Keratinocyte (primary cell): ENCODE measurements at regions not wholly inside any gene's neighbourhood (a gene's known extent, or its start where the extent isn't known, plus 50 kb on each side); places are given as distances from the start of the nearest gene placed in this dataset.

Experiments
- DNase-seq: peaks from one replicate; pipeline ENCODE4 v3.0.0-alpha.2; 2011; ENCODE audit warnings: low read depth, missing footprints, low spot score
- FAIRE-seq: peaks from 2 replicates; lab custom pipeline; 2011; peaks lifted over from hg19 to GRCh38; lab: Jason Lieb, UNC
- H2AFZ ChIP-seq: 2 replicates; pipeline ENCODE4 v1.6.0; 2012; ENCODE audit warnings: low read length, control low read depth, inconsistent platforms; ENCODE audit not compliant: control insufficient read depth
- H3K27ac ChIP-seq: 2 replicates; pipeline ENCODE4 v1.5.1; 2011; ENCODE audit warnings: low read length; ENCODE audit not compliant: control insufficient read depth, insufficient read depth
- H3K27me3 ChIP-seq: 3 replicates; pipeline ENCODE4 v1.6.0; 2011; ENCODE audit warnings: low read length; ENCODE audit not compliant: control insufficient read depth, insufficient read depth; ENCODE audit errors: extremely low read depth
- H3K36me3 ChIP-seq, 2 experiments: 2 replicates in 1 of 2; 3 replicates in 1 of 2; pipeline ENCODE4 v1.5.1; 2011; ENCODE audit warnings: low read length in 2 of 2, mild to moderate bottlenecking in 1 of 2; ENCODE audit not compliant: control insufficient read depth in 2 of 2, insufficient read depth in 2 of 2; ENCODE audit errors: extremely low read depth in 1 of 2
- H3K4me1 ChIP-seq: 3 replicates; pipeline ENCODE4 v1.5.1; 2011; ENCODE audit warnings: low read length; ENCODE audit not compliant: control insufficient read depth, insufficient read depth; ENCODE audit errors: extremely low read depth
- H3K4me2 ChIP-seq: 3 replicates; pipeline ENCODE4 v1.6.0; 2011; ENCODE audit warnings: low read depth, low read length; ENCODE audit not compliant: control insufficient read depth, insufficient read depth; ENCODE audit errors: extremely low read depth
- H3K4me3 ChIP-seq, 3 experiments: fragments of 200-600 bp in 1 of 3; sonication (generic) in 1 of 3; 2 replicates in 2 of 3; 3 replicates in 1 of 3; pipeline ENCODE4 v1.5.1; 2011 to 2016; ENCODE audit warnings: low read length in 3 of 3, mild to moderate bottlenecking in 3 of 3, control low read depth in 2 of 3, inconsistent platforms in 1 of 3, low read depth in 1 of 3, mixed read lengths in 1 of 3, mixed run types in 1 of 3, moderate library complexity in 1 of 3; ENCODE audit not compliant: control insufficient read depth in 2 of 3, insufficient read depth in 2 of 3; ENCODE audit errors: extremely low read depth in 1 of 3
- H3K79me2 ChIP-seq: 2 replicates; pipeline ENCODE4 v1.6.0; 2012; ENCODE audit warnings: low read length; ENCODE audit not compliant: control insufficient read depth, insufficient read depth
- H3K9ac ChIP-seq: 3 replicates; pipeline ENCODE4 v1.6.0; 2011; ENCODE audit warnings: low read length; ENCODE audit not compliant: control insufficient read depth, insufficient read depth; ENCODE audit errors: extremely low read depth
- H3K9me1 ChIP-seq: 3 replicates; pipeline ENCODE4 v1.6.0; 2011; ENCODE audit warnings: low read length; ENCODE audit not compliant: control insufficient read depth, insufficient read depth; ENCODE audit errors: extremely low read depth
- H3K9me3 ChIP-seq: 2 replicates; pipeline ENCODE4 v1.5.1; 2012; ENCODE audit warnings: low read depth, low read length; ENCODE audit not compliant: control insufficient read depth
- H4K20me1 ChIP-seq: 3 replicates; pipeline ENCODE4 v1.6.0; 2011; ENCODE audit warnings: low read length; ENCODE audit not compliant: control insufficient read depth, insufficient read depth; ENCODE audit errors: extremely low read depth
- EZH2 ChIP-seq: IDR thresholded peaks from one replicate; pipeline ENCODE4 v1.6.1; 2012; ENCODE audit warnings: inconsistent platforms, mild to moderate bottlenecking, low read length, moderate library complexity
- dilution Hi-C: fragments of 300-500 bp; cut with MboI; formaldehyde crosslinking; loops from one replicate; pipeline ENCODE4 v1.7.0; 2020; ENCODE audit warnings: low sequenced_read_pairs; ENCODE audit not compliant: extremely low pct_ligation_motif_present
- TF ChIP-seq, protein P1 (sequence below), 3 experiments: IDR thresholded peaks in 1 of 3; conservative IDR thresholded peaks in 1 of 3; optimal IDR thresholded peaks in 1 of 3; 2 replicates in 2 of 3; 3 replicates in 1 of 3; pipeline versions ENCODE3 to v1.5.1; 2011; ENCODE audit warnings: low read length in 3 of 3, mild to moderate bottlenecking in 3 of 3, moderate library complexity in 2 of 3, control low read depth in 1 of 3, inconsistent platforms in 1 of 3; ENCODE audit not compliant: insufficient read depth in 2 of 3; ENCODE audit errors: extremely low read depth in 1 of 3

- Histone ChIP-seq H3K27me3 (no peaks in the 10 kb centered on the region), H3K79me2 (no peaks in the 10 kb centered on the region), H4K20me1 (no peaks in the 10 kb centered on the region), H3K36me3 (no peaks in the 10 kb centered on the region), H3K27ac (no peak overlapping the region), H3K4me3 (no peak overlapping the region), H3K9me3 (no peaks in the 10 kb centered on the region), H3K4me2 (no peak overlapping the region), H2AFZ (no peak overlapping the region), H3K9ac (no peak overlapping the region), H3K9me1 (no peaks in the 10 kb centered on the region), H3K4me1 (no peaks in the 10 kb centered on the region)
- dilution Hi-C loops, result no loop called here
- no peak for FAIRE-seq
- no peak for DNase-seq
- TF ChIP-seq, protein P1, sequence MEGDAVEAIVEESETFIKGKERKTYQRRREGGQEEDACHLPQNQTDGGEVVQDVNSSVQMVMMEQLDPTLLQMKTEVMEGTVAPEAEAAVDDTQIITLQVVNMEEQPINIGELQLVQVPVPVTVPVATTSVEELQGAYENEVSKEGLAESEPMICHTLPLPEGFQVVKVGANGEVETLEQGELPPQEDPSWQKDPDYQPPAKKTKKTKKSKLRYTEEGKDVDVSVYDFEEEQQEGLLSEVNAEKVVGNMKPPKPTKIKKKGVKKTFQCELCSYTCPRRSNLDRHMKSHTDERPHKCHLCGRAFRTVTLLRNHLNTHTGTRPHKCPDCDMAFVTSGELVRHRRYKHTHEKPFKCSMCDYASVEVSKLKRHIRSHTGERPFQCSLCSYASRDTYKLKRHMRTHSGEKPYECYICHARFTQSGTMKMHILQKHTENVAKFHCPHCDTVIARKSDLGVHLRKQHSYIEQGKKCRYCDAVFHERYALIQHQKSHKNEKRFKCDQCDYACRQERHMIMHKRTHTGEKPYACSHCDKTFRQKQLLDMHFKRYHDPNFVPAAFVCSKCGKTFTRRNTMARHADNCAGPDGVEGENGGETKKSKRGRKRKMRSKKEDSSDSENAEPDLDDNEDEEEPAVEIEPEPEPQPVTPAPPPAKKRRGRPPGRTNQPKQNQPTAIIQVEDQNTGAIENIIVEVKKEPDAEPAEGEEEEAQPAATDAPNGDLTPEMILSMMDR (optimal IDR thresholded peaks at IDR 0.05 in 1 of 3, IDR thresholded peaks at IDR 0.05 in 1 of 3, conservative IDR thresholded peaks at IDR 0.05 in 1 of 3; ENCODE audit: extremely low read depth in 1 of 3, insufficient read depth in 2 of 3, low read length in 3 of 3), result no peak
- no peak for TF ChIP-seq EZH2
Observed at GRCh38 chr1:68590473-68590872, 93.6 kb upstream of the DEPDC1 start.

GRCh38 chr1:68594851-68595250, 98.0 kb upstream of the DEPDC1 start:
- Histone ChIP-seq H3K79me2 (no peaks in the 10 kb centered on the region), H3K4me3 (no peak overlapping the region), H3K36me3 (no peaks in the 10 kb centered on the region), H3K9ac (no peak overlapping the region), H2AFZ (no peak overlapping the region), H3K27ac (no peak overlapping the region), H3K9me1 (no peaks in the 10 kb centered on the region), H3K4me2 (no peak overlapping the region), H4K20me1 (no peaks in the 10 kb centered on the region), H3K4me1 (no peaks in the 10 kb centered on the region), H3K27me3 (no peaks in the 10 kb centered on the region), H3K9me3 (no peaks in the 10 kb centered on the region)
- DNase-seq (no peak), FAIRE-seq (no peak)
- dilution Hi-C loops, result no loop called here
- no peak for TF ChIP-seq EZH2
- TF ChIP-seq, protein P1 (optimal IDR thresholded peaks at IDR 0.05 in 1 of 3, IDR thresholded peaks at IDR 0.05 in 1 of 3, conservative IDR thresholded peaks at IDR 0.05 in 1 of 3; ENCODE audit: extremely low read depth in 1 of 3, insufficient read depth in 2 of 3, low read length in 3 of 3), result no peak
